ENCODE measurements at regions not wholly inside any gene's neighbourhood (a gene's known extent, or its start where the extent isn't known, plus 50 kb on each side); places are given as distances from the start of the nearest gene placed in this dataset.

GRCh38 chr13:44068169-44068568 is 188.5 kb downstream of the LACC1 start:
- TF ChIP-seq POLR2AphosphoS5 (IDR thresholded peaks at IDR 0.05; ENCODE audit: low read depth, low read length) (no peak), POLR2A (IDR thresholded peaks at IDR 0.05; ENCODE audit: low read depth, low read length) (no peak)

Data from GM12892 (cell line).